HG03354 (cell line): ENCODE measurements at regions not wholly inside any gene's neighbourhood (a gene's known extent, or its start where the extent isn't known, plus 50 kb on each side); places are given as distances from the start of the nearest gene placed in this dataset.

ENCODE experiments used
- ATAC-seq: cut with Tn5 transposase; IDR thresholded peaks from one replicate; pipeline ENCODE4 v1.9.1; 2021; ENCODE audit warnings: mild to moderate bottlenecking; ENCODE audit not compliant: unreplicated experiment, poor library complexity, severe bottlenecking

DNA sequence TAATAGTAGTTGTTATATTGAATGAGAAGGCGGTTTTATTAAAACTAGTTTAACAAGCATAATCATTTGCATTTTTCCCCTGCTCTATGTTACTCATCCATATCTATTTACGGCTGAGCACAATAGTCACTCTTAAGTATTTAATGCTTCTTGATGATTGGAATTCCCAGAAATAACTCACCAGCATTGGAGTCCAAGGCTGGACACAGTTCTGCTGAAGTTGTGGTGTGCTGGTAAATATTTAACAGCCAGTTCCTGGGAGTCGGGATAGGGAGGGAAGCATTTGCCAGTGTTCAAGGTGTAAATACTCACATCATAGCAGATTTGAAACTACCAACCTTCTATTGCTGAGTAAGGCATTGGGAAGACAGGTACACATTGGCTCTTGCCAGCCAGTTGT, 315.1 kb downstream of the MTX2 start:
- ATAC-seq, result no peak

DNA sequence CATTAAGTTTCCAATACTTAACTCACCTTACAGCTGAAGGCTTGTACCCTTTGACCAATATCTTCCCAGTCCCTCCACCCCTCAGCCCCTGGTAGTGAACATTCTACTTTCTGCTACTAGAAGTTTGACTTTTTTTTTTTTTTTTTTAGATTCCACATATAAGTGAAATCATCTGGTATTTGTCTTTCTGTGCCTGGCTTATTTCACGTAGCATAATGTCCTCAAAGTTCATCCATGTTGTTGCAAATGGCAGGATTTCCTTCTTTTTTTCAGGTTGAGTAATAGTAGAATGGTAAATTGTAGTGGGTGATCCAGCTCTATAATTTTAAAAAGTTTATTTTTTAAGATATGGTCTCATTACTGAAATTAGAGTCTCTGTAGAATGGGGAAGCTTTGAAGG, 316.0 kb downstream of the MTX2 start:
- ATAC-seq, result no peak

DNA sequence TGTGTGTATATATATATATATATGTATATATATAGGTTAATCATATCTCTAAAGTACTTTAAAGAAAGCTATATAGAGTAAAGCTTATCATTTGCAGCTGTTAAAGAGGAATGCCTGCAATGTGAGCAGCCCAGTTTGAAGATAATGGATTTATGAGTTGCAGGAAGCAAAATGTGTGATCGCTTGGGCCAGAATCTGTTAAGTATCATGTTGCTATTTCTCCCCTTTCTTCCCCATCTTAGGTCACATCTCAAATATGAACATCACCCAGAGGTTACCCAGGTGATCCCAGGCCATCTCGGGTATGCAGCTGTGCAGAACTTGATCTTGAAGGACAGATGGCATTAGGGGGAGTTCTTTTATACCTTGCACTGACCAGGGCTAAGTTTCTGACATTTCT, 316.5 kb downstream of the MTX2 start:
- no peak for ATAC-seq

DNA sequence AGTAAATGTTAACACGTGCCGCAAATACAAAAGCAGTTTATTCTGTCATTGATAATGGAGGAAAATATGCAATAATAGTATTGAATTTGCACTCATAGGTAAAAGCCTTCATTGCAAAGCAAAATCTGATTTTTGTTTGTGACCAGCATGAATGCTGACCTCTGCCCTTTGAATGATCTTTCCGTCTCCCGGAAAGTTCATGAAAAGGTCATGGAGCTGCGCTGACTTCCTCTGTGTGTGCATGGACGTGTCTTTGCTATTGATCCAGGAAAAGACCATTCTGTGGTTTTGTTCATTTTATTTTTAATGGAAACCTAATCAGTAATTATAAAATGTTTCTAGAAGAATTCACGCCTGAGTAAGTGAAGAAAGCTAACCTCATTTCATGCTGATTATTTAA, 320.0 kb downstream of the MTX2 start:
- no peak for ATAC-seq

DNA sequence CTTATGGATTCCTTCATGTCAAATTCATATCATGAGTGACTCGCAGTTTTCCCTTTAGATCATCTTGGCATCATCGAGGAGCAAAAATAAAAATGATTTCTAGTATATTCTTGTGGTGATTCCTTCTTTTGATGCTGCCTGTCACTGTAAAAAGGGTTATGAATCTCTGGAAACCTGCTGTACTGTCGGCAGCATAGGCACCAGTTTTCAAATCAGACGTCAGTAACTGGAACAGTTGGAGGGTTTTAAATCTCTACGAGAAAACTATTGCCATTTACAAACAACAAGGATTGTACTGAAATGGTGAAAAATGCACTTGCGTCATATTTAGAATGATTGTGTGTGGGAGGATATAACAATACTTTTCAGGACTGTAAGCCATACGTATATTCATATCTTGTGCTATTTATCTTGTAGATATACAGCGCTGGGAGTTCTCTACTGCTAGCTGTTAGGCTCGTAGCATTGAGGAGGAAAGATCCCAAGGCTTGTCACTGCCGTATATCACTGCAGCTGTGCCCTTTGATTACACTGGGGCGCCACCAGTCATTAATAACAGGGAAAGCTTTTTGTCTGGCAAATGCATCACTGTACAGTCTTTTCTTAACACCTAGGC, 320.7 kb downstream of the MTX2 start:
- no peak for ATAC-seq

DNA sequence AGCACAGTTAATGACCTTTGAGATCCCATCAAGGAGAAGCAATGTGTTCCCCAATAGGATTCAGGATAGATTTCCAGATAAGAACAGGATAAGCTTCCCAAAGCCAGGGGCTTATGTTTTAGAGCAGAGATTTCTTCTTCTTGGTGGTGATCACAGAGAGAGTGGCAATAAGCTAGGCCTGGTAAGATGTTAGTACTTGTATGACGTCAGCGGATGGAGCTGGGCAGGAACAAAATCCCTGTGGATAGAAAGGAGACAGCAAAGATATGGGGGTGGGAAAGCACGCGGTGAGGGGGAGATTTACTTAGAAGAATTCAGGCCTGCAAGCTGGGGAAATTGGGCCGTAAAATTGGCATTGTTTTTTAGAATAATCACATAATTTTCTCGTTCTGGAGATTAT, 323.0 kb downstream of the MTX2 start:
- no peak for ATAC-seq

DNA sequence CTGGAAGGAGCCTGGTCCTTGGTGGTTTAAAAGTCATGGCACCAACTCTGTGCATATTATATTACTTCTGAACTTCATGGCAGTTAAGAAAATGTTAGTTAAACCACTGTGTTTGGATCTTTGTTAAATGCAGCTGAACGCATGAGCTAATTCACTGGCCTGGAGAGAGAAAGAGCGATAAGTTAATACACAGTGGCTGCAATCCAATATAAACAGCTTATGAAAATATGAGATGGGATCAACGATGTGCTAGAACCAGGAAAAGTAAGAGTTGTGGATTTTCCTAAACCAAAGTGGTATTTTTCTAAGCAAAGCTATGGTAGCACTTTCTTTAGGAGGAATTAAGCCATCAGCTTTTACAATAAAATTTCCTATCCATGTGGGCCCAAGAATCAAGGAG, 326.7 kb downstream of the MTX2 start:
- ATAC-seq, result no peak

DNA sequence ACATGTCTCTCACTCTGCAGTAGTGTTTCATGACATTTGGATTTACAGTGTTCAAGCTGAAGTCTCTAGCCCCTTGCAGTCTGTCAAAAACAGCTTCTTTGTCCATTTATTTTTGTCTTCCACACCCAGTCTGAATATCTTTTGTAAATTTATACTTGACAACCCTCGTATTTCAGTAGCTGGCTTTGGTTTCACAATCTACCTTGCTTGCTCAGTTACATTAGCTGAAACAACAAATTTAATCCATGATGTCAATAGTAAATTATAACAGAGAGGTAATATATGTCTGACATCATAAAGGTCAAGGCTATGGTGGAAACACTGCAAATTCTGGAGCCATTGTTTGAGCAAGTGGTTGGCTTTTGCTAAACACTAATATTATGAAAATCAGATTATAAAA, 328.7 kb downstream of the MTX2 start:
- no peak for ATAC-seq

DNA sequence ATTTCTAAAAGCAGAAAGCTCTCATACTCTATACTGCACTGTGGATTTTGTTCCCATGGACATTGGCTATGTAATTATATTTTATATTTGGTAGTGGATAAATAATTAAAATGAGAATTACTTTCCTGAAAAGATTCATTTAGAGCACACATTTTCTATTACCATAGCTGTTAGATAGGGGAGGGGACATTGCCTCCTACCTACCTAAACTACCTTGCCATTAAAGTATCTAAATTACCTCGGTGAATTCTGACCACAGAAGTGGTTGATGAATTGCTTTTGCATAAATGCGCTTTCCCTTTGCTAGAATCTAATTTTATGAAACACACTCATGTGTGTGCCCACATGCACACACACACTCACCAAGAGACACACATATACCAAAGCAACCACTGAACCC, 329.1 kb downstream of the MTX2 start:
- no peak for ATAC-seq

DNA sequence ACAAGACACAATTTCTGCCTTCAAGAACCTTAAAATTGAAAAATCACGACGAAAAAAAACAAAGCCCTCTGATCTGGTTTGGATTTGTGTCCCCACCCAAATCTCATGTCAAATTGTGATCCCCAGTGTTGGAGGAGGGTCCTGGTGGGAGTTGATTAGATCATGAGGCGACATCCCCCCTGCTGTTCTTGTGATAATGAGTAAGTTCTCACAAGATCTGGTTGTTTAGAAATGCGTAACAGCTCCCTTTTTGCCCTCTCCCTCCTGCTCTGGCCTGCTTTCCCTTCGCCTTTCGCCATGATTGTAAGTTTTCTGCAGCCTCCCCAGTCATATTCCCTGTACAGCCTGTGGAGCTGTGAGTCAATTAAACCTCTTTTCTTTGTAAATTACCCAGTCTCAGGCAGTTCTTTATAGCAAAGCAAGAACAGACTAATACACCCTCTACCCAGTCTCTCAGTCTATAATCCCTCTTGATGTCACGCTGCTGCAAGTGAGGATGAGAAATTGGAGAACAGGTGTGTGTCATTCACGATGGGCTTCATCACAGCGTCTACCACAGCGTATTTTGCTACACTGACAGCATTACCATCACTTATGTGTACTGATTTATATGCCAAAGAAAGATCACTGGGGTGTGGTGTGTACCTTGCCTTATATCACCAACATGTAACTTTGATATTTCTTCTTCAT, 330.7 kb downstream of the MTX2 start:
- no peak for ATAC-seq

DNA sequence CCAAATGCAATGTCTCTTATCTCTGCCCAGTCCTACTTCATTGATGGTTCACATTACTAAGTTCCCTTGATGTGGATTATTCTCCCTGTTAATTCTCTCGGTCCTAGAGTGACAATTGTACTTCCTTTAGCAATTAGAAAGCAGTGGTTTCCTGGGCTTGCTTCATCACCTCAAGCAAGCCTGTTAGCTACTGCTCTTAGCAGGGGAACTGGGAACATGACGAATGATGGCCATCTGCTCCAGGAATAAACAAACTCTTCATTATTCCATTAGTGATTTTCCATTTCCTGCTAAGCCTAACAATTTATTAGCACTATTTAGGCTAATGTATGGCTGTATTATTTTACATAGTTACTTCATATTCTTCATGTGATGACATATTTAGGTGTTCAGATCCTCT, 331.8 kb downstream of the MTX2 start:
- ATAC-seq, result no peak

DNA sequence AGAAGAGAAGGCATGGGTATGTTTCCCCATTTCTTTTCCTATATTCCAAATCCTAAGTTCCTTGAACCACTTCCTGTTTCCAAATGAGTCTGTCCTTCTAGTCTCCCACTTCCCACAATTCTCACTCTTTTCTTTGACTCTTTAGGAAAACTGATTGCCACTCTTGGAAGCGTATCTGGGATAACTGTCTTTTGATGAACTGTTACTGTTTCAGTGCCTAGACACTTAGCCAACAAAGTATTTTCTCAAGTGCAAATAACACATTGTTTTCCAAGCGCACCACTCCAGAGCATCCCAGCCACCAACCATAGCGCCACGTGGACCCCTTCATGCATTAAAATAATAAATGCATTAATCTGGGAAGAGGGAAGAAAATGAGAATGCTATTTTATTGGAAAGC, 342.8 kb downstream of the MTX2 start:
- no peak for ATAC-seq

DNA sequence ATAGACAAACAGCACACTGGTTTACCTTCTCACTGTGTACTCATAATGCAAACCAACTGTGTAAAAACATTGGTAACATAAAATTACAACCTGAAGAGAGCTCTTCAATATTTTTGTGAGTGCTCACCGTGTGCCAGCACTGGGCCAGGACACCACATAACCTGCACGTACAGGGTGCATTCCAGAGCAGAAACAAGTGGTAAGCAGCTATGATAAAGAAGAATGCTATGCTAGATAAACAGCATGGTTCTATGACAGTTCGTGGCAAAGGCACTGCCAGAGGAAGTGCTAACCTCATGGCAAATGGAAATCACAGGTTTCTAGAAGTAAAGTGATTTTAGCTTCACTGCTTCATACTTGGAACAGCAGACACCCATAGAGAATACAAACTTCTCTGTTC, 343.5 kb downstream of the MTX2 start:
- no peak for ATAC-seq

DNA sequence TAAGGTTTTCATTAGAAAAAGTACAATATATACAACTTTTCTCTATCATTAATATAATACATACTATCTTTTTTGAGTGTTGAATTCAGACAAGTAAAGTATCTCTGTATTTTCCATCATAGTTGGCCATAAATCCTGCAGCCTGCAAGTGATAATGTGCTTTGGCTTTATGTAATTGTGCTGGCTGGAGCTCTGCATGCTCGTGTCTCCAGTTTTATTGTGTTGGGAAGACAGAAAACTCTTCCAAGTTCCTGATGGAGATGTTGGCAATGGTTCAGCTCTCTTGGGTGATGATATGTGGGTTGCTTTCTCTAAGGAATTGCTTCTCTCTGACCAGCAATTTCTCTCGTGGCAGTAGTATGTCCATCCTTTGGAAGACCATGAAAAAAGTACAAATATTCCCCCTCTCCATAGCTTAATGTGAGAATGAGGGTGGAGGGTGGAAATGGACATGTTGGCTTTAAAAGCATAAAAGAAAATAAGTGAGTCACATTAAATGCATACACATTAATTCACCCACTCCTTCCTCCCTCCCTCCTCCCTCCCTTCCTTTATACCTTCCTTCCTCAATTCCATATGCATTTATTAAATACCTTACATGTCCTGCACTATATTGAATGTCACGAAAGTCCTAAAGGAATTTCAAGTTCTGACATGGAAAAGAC, 344.2 kb downstream of the MTX2 start:
- no peak for ATAC-seq

DNA sequence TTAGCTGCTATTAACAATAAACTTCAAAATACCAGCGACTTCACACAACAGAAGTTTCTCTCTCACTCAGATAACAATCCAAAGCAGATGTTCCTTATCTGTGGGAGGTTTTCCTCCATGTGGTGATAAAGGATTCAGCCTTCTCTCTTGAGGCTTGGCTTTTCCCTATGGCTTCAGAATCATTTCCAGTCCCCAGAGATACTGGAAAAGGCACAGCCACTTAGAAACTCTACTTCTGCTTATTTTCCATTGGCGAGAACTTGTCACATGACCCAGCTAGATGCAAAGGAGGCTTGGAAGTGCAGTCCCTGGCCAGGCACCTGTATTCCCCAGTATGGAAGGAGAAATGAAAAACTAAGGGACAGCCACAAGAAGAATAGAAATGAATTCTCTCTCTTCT, 344.8 kb downstream of the MTX2 start:
- ATAC-seq, result no peak

DNA sequence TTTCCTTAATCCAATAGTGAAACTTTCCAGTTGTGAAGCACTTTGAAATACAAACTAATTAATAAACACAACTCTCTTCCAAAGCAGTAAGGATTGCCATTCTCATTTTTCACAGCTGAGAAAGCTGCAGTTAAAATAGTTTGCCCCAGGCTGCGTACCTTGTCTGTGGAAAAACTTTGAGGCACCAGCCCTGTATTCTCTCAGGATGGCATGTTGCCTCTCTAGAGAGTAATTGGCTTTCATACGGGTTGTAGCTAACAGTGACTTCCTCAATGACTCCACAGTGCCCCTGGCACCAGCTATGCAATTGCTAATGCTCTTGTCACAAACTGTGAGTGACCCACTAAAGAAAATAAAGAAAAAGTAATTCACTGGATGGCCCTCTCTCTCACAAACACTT, 345.7 kb downstream of the MTX2 start:
- ATAC-seq, result no peak

DNA sequence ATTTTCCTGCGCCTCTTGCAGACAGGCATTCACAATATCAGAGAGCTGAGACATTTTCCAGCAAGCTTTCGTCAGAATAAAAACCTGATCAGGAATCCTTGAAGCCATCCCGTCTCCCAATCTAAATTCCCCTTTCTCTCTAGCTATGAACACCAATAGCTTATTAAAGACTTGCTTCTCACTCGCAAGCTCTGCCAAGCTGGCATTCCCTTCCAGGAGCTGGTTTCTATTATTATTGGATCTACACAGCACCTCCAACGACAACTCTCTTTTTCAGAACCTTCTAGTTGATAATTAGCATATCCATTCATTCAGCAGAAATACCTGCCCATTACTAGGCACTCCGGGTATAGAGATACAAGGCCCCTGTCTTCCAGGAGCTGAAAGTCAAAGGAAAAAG, 350.3 kb downstream of the MTX2 start:
- ATAC-seq, result no peak

DNA sequence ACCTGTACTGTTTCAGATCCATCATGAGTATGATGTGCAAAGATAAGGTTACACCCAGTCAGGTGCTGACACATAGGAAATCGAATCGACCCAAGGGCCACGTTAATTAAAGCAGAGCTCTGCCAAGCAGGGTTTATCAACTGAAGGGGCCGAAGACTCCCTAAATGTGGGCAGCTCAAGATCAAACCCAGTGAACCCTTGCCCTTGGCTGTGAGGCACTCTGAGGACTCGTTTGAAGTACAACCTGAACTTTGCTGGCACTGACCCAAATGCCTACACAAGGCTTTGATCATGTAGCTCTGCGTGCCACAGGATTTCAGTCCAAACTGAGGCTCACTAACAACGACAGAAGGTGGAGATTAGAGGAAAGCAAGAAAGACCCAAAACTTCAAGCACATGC, 352.1 kb downstream of the MTX2 start:
- ATAC-seq, result no peak

DNA sequence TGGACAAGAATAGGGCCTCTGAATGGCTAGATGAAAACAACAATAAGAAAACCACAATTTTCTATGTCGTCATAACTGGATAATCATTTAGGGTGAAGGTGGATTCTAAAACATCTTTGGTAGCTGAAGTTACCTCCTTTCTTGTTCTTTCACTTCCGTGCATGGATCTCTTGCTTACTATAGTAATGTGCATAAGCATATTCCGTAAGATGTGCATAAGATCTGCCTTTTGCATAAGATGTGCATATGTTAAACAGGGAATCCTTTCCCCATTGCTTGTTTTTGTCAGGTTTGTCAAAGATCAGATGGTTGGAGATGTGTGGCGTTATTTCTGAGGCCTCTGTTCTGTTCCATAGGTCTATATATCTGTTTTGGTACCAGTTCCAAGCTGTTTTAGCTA, 353.6 kb downstream of the MTX2 start:
- no peak for ATAC-seq

DNA sequence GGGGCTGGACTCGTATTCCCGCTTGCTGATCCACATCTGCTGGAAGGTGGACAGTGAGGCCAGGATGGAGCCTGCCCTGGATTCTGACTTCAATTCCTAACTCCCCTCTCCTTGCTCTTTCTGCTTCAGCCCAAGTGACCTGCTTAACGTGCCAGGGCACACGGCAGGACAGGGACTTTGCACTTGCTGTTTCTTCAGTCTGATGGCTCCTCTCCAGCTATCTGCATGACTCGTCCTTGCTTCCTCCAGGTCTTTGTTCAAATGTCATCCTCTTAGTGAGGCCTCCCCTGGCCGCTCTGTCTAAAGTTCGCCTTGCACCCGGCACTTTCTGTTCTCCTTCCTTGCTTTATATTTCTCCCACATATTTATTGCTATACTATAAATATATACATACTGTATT, 357.6 kb downstream of the MTX2 start:
- no peak for ATAC-seq

DNA sequence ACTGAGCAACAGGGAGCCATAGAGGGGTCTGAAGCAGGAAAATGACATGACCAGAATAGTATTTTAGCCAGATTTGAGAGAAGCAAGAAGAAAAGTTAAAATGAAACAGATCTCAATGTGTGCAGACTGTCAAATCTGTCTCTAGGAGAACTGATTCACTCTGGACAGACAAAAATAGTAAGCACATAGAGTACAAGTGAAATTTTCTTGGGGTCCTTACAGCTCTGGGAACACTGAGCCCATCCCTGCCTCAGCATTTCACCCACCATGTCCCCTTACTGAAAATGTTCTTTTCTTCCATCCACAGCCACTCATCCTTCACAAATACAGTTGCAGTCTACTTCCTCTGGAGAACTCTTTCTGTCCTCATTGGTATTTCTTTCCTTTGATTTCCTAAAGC, 359.2 kb downstream of the MTX2 start:
- ATAC-seq, result no peak
